B cell (primary cell): ENCODE measurements at regions not wholly inside any gene's neighbourhood (a gene's known extent, or its start where the extent isn't known, plus 50 kb on each side); places are given as distances from the start of the nearest gene placed in this dataset.

Source experiments
- ATAC-seq: fragments of 200-7000 bp; cut with Tn5 transposase; one replicate; pipeline ENCODE4 v1.10.0; 2021; ENCODE audit warnings: low read depth, mild to moderate bottlenecking, moderate number of reproducible peaks, moderate library complexity
- CTCF ChIA-PET: fragments of 350-600 bp; sonication (Branson Sonifier 250); formaldehyde crosslinking; loops from one replicate; lab custom pipeline; 2021; ENCODE audit warnings: antibody characterized with exemption, inconsistent platforms; lab: Charles Lee
- POLR2A ChIA-PET: fragments of 350-600 bp; sonication (Branson Sonifier 250); formaldehyde crosslinking; loops from one replicate; lab custom pipeline; 2021; ENCODE audit warnings: antibody characterized with exemption; lab: Charles Lee
- DNase-seq: peaks from one replicate; pipeline ENCODE4 v3.0.0; 2013
- H2AFZ ChIP-seq: 2 replicates; pipeline ENCODE4 v1.6.1; 2012; ENCODE audit warnings: mild to moderate bottlenecking, low read depth, low read length; ENCODE audit not compliant: insufficient read depth, poor library complexity, severe bottlenecking
- H3K27ac ChIP-seq, 2 donors: 1 replicate in 1 of 2; 2 replicates in 1 of 2; pipeline ENCODE4 v1.5.1; 2012 to 2013; ENCODE audit warnings: low read length in 2 of 2, mild to moderate bottlenecking in 2 of 2, moderate library complexity in 1 of 2
- H3K27me3 ChIP-seq, 4 experiments: fragments of 200-600 bp in 1 of 4; sonication (generic) in 1 of 4; replicated peaks in 1 of 4; 1 replicate in 2 of 4; 2 replicates in 2 of 4; pipeline versions ENCODE4 v1.6.1 to v1.7.0; 2013 to 2016; ENCODE audit warnings: low read length in 3 of 4, mild to moderate bottlenecking in 2 of 4, mixed read lengths in 1 of 4, moderate library complexity in 1 of 4; ENCODE audit not compliant: insufficient read depth in 4 of 4, control insufficient read depth in 3 of 4; ENCODE audit errors: control extremely low read depth in 1 of 4
- H3K36me3 ChIP-seq, 2 experiments: replicated peaks in 1 of 2; 1 replicate in 1 of 2; 2 replicates in 1 of 2; pipeline versions ENCODE4 v1.6.1 to v1.7.1; 2013; ENCODE audit warnings: low read length in 1 of 2; ENCODE audit not compliant: insufficient read depth in 2 of 2, control insufficient read depth in 1 of 2; ENCODE audit errors: control extremely low read depth in 1 of 2, extremely low read depth in 1 of 2
- H3K4me1 ChIP-seq, 2 donors: fragments of 200-600 bp in 1 of 2; sonication (generic) in 1 of 2; 1 replicate in 1 of 2; 2 replicates in 1 of 2; pipeline versions ENCODE4 v1.5.1 to v1.6.1; 2013 to 2017; ENCODE audit warnings: low read length in 2 of 2; ENCODE audit not compliant: control insufficient read depth in 2 of 2, insufficient read depth in 2 of 2
- H3K4me2 ChIP-seq: replicated peaks from 2 replicates; pipeline ENCODE3; 2012; ENCODE audit warnings: mild to moderate bottlenecking, low read depth, low read length; ENCODE audit not compliant: poor library complexity, severe bottlenecking
- H3K4me3 ChIP-seq, 5 experiments: fragments of 200-600 bp in 1 of 5; sonication (generic) in 1 of 5; 1 replicate in 3 of 5; 2 replicates in 2 of 5; pipeline versions ENCODE4 v1.5.1 to v1.7.0; 2011 to 2016; ENCODE audit warnings: low read length in 4 of 5, mild to moderate bottlenecking in 4 of 5, low read depth in 2 of 5, control low read depth in 1 of 5, moderate library complexity in 1 of 5; ENCODE audit not compliant: insufficient read depth in 1 of 5; ENCODE audit errors: control extremely low read depth in 1 of 5, extremely low read depth in 1 of 5
- H3K79me2 ChIP-seq: fragments of 200-600 bp; sonication (generic); one replicate; pipeline ENCODE4 v1.6.0; 2016; ENCODE audit warnings: low read length; ENCODE audit not compliant: control insufficient read depth, insufficient read depth
- H3K9ac ChIP-seq: fragments of 200-600 bp; sonication (generic); 2 replicates; pipeline ENCODE4 v1.6.1; 2017; ENCODE audit warnings: mild to moderate bottlenecking, low read length, moderate library complexity
- H3K9me3 ChIP-seq, 3 donors: one replicate each; pipeline versions ENCODE4 v1.6.1 to v1.7.1; 2013; ENCODE audit warnings: low read length in 2 of 3; ENCODE audit not compliant: control insufficient read depth in 2 of 3, insufficient read depth in 1 of 3; ENCODE audit errors: control extremely low read depth in 1 of 3
- H4K20me1 ChIP-seq: 2 replicates; pipeline ENCODE4 v1.6.0; 2012; ENCODE audit warnings: mild to moderate bottlenecking, low read length; ENCODE audit not compliant: insufficient read depth, control insufficient read depth, poor library complexity, severe bottlenecking
- H3K27ac Mint-ChIP-seq: one replicate; pipeline ENCODE4 v1.8.0; 2021; ENCODE audit warnings: mixed read lengths
- H3K27me3 Mint-ChIP-seq: one replicate; pipeline ENCODE4 v1.8.0; 2021; ENCODE audit warnings: mixed read lengths
- H3K4me1 Mint-ChIP-seq: one replicate; pipeline ENCODE4 v1.8.0; 2021; ENCODE audit warnings: mixed read lengths
- H3K4me3 Mint-ChIP-seq: one replicate; pipeline ENCODE4 v1.8.0; 2021; ENCODE audit warnings: mixed read lengths
- H3K9me3 Mint-ChIP-seq: one replicate; pipeline ENCODE4 v1.8.0; 2022; ENCODE audit warnings: mixed read lengths; ENCODE audit not compliant: insufficient read depth
- CTCF ChIP-seq: fragments of 200-600 bp; IDR thresholded peaks from one replicate; pipeline ENCODE4 v1.8.0; 2022; ENCODE audit warnings: antibody characterized with exemption, mild to moderate bottlenecking
- EZH2 ChIP-seq: IDR thresholded peaks from 2 replicates; pipeline ENCODE4 v1.6.1; 2012; ENCODE audit warnings: borderline replicate concordance, low read depth, mild to moderate bottlenecking, moderate library complexity, low read length; ENCODE audit not compliant: insufficient read depth, poor library complexity, severe bottlenecking
- WGBS: methylation state at CpG from one replicate; pipeline ENCODE4 v1.1.5; 2013; ENCODE audit warnings: missing lambda C conversion rate; ENCODE audit not compliant: insufficient coverage; 5-methylcytosine and 5-hydroxymethylcytosine counted together
- intact Hi-C: fragments of 100-400 bp; cut with micrococcal nuclease; formaldehyde crosslinking; loops from one replicate; pipeline ENCODE4 v1.10.0; 2022

DNA sequence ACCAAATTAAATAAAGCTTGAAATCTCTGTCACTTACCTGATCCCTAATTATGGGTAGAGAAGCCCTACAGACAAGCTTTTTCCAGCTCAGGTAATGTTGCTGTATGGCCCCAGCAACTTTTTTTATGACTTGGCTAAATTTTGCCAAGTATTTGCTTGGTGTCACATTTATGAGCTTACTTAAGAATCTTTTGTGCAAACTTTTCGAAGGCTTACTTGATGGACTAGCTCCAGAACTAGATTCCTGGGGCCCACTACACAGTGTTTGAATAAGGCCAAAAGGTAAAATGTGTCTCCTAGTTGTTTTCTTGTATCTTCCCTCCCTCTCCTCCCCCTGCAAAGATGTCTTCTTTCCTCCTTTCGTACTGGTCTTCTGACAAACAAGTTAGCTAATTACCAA is 257.9 kb downstream of the OSR1 start:
- CTCF ChIA-PET = no interaction called here
- Histone ChIP-seq H2AFZ (no peak overlapping the region), H3K9ac (no peak overlapping the region), H3K79me2 (no peaks in the 10 kb centered on the region), H3K4me2 (no peak overlapping the region), H3K4me3 (no peak overlapping the region), H4K20me1 (no peaks in the 10 kb centered on the region), H3K27ac (no peak overlapping the region), H3K27me3 (no peaks in the 10 kb centered on the region), H3K36me3 (no peaks in the 10 kb centered on the region), H3K9me3 (no peaks in the 10 kb centered on the region), H3K4me1 (no peaks in the 10 kb centered on the region)
- H3K9me3 Mint-ChIP-seq = no peaks in the 10 kb centered on the region
- DNase-seq = no peak
- no peaks in the 10 kb centered on the region for H3K27me3 Mint-ChIP-seq
- ATAC-seq = no peak
- intact Hi-C loops = no loop called here
- peaks cover 2% of the 10 kb centered on the region for H3K4me1 Mint-ChIP-seq
- TF ChIP-seq CTCF (no peak), EZH2 (no peak)
- H3K27ac Mint-ChIP-seq = no peak overlapping the region
- WGBS = no CpG with 5 or more reads among the region's 2 CpGs
- POLR2A ChIA-PET = no interaction called here
- no peak overlapping the region for H3K4me3 Mint-ChIP-seq

DNA sequence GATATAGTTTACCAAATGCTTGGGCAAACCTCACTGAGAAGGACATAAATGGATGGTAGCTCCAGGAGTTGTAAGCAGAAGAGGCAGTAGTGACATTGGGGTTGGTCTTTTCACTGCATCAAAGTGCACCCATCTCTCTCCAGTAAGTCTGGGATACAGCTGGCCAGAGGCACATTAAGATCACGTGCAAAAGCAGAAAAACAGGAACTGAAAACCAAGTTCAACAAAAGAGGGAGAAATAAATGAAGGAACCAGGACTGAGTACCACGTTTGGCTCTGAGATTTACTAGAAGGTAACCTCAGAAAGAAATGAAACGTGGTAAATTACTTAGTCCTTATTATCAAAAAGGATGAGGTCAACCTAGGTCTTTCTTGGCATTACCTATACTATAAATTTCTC is 259.2 kb downstream of the OSR1 start:
- intact Hi-C loops = no loop called here
- H3K4me2 ChIP-seq = no peak overlapping the region
- H2AFZ ChIP-seq = no peak overlapping the region
- ChIA-PET POLR2A (no interaction called here), CTCF (no interaction called here)
- H3K9me3 ChIP-seq = no peaks in the 10 kb centered on the region
- H3K27me3 ChIP-seq = no peaks in the 10 kb centered on the region
- H3K4me1 ChIP-seq = no peaks in the 10 kb centered on the region
- no peaks in the 10 kb centered on the region for H4K20me1 ChIP-seq
- Mint-ChIP-seq H3K9me3 (no peaks in the 10 kb centered on the region), H3K27ac (no peak overlapping the region), H3K27me3 (no peaks in the 10 kb centered on the region), H3K4me3 (no peak overlapping the region), H3K4me1 (peaks cover 2% of the 10 kb centered on the region)
- H3K36me3 ChIP-seq = no peaks in the 10 kb centered on the region
- H3K9ac ChIP-seq = no peak overlapping the region
- no peak overlapping the region for H3K4me3 ChIP-seq
- no peaks in the 10 kb centered on the region for H3K79me2 ChIP-seq
- TF ChIP-seq CTCF = no peak
- DNase-seq (no peak), ATAC-seq (no peak)
- 0% methylated on average over 1 of the region's 3 CpGs for WGBS
- no peak overlapping the region for H3K27ac ChIP-seq
